ENCODE measurements at regions not wholly inside any gene's neighbourhood (a gene's known extent, or its start where the extent isn't known, plus 50 kb on each side); places are given as distances from the start of the nearest gene placed in this dataset.

- TF ChIP-seq CTCF (IDR thresholded peaks at IDR 0.05; ENCODE audit: low read depth, low read length) (no peak), MYC (IDR thresholded peaks at IDR 0.05; ENCODE audit: low read depth, low read length) (no peak)
Observed at GRCh38 chr4:130080872-130081451, 985.0 kb downstream of the C4orf33 start.
